ENCODE measurements at regions not wholly inside any gene's neighbourhood (a gene's known extent, or its start where the extent isn't known, plus 50 kb on each side); places are given as distances from the start of the nearest gene placed in this dataset.

GRCh38 chrX:5236096-5236495 lies 992.6 kb downstream of the NLGN4X start:
- Histone ChIP-seq H3K79me2 (no peaks in the 10 kb centered on the region), H3K4me2 (ENCODE audit: low read length) (no peak overlapping the region), H3K27me3 (ENCODE audit: control insufficient read depth, insufficient read depth, low read length) (no peaks in the 10 kb centered on the region), H3K9me3 (ENCODE audit: control insufficient read depth, low read length) (no peaks in the 10 kb centered on the region), H3K9ac (no peak overlapping the region), H3K27ac (no peak overlapping the region), H3K4me3 (ENCODE audit: low read depth, low read length) (no peak overlapping the region), H2AFZ (no peak overlapping the region), H3K36me3 (ENCODE audit: control insufficient read depth, insufficient read depth, low read length) (no peaks in the 10 kb centered on the region), H3K4me1 (no peaks in the 10 kb centered on the region)
- no peak for TF ChIP-seq CTCF (IDR thresholded peaks at IDR 0.05)

- no peak overlapping the region for H2AFZ ChIP-seq
- no peak overlapping the region for H3K4me2 ChIP-seq (ENCODE audit: low read length)
- no peaks in the 10 kb centered on the region for H3K27me3 ChIP-seq (ENCODE audit: control insufficient read depth, insufficient read depth, low read length)
- H3K9me3 ChIP-seq (ENCODE audit: control insufficient read depth, low read length): no peaks in the 10 kb centered on the region
- H3K79me2 ChIP-seq: no peaks in the 10 kb centered on the region
- no peak overlapping the region for H3K4me3 ChIP-seq (ENCODE audit: low read depth, low read length)
- H3K36me3 ChIP-seq (ENCODE audit: control insufficient read depth, insufficient read depth, low read length): no peaks in the 10 kb centered on the region
- no peak overlapping the region for H3K9ac ChIP-seq
- TF ChIP-seq CTCF (IDR thresholded peaks at IDR 0.05): no peak
- H3K27ac ChIP-seq: no peak overlapping the region
- no peaks in the 10 kb centered on the region for H3K4me1 ChIP-seq
Measured at GRCh38 chrX:5233830-5234229, 994.8 kb downstream of the NLGN4X start.

- H3K4me2 ChIP-seq (ENCODE audit: low read length): no peak overlapping the region
- no peaks in the 10 kb centered on the region for H3K27me3 ChIP-seq (ENCODE audit: control insufficient read depth, insufficient read depth, low read length)
- H3K36me3 ChIP-seq (ENCODE audit: control insufficient read depth, insufficient read depth, low read length): no peaks in the 10 kb centered on the region
- H3K79me2 ChIP-seq: no peaks in the 10 kb centered on the region
- no peak for TF ChIP-seq CTCF (IDR thresholded peaks at IDR 0.05)
- H3K4me1 ChIP-seq: no peaks in the 10 kb centered on the region
- no peak overlapping the region for H3K4me3 ChIP-seq (ENCODE audit: low read depth, low read length)
- no peaks in the 10 kb centered on the region for H3K9me3 ChIP-seq (ENCODE audit: control insufficient read depth, low read length)
- no peak overlapping the region for H2AFZ ChIP-seq
- H3K9ac ChIP-seq: no peak overlapping the region
- H3K27ac ChIP-seq: no peak overlapping the region
Measured at GRCh38 chrX:5220421-5220820, 1008.2 kb downstream of the NLGN4X start.

- Histone ChIP-seq H3K4me2 (ENCODE audit: low read length) (no peak overlapping the region), H3K27ac (no peak overlapping the region), H3K9ac (no peak overlapping the region), H3K36me3 (ENCODE audit: control insufficient read depth, insufficient read depth, low read length) (no peaks in the 10 kb centered on the region), H3K79me2 (no peaks in the 10 kb centered on the region), H3K4me1 (no peaks in the 10 kb centered on the region), H3K4me3 (ENCODE audit: low read depth, low read length) (no peak overlapping the region), H2AFZ (no peak overlapping the region), H3K9me3 (ENCODE audit: control insufficient read depth, low read length) (no peaks in the 10 kb centered on the region), H3K27me3 (ENCODE audit: control insufficient read depth, insufficient read depth, low read length) (no peaks in the 10 kb centered on the region)
- no peak for TF ChIP-seq CTCF (IDR thresholded peaks at IDR 0.05)
Measured at GRCh38 chrX:5194806-5195205, 1033.9 kb downstream of the NLGN4X start.

- H3K36me3 ChIP-seq (ENCODE audit: control insufficient read depth, insufficient read depth, low read length): no peaks in the 10 kb centered on the region
- H3K4me2 ChIP-seq (ENCODE audit: low read length): no peak overlapping the region
- H3K9ac ChIP-seq: no peak overlapping the region
- TF ChIP-seq CTCF (IDR thresholded peaks at IDR 0.05): no peak
- H3K9me3 ChIP-seq (ENCODE audit: control insufficient read depth, low read length): no peaks in the 10 kb centered on the region
- H3K79me2 ChIP-seq: no peaks in the 10 kb centered on the region
- no peak overlapping the region for H3K27ac ChIP-seq
- no peak overlapping the region for H3K4me3 ChIP-seq (ENCODE audit: low read depth, low read length)
- H3K27me3 ChIP-seq (ENCODE audit: control insufficient read depth, insufficient read depth, low read length): no peaks in the 10 kb centered on the region
- no peak overlapping the region for H2AFZ ChIP-seq
- H3K4me1 ChIP-seq: no peaks in the 10 kb centered on the region
Measured at GRCh38 chrX:5180135-5180741, 1048.4 kb downstream of the NLGN4X start.

Data from parathyroid adenoma (tissue), 2 donors.